CD14-positive monocyte (primary cell): ENCODE measurements at regions not wholly inside any gene's neighbourhood (a gene's known extent, or its start where the extent isn't known, plus 50 kb on each side); places are given as distances from the start of the nearest gene placed in this dataset.

Experiments
- DNase-seq, 3 donors: peaks; one replicate each; pipeline ENCODE4 v3.0.0-alpha.2; 2011 to 2022
- H2AFZ ChIP-seq: 2 replicates; pipeline ENCODE4 v1.6.0; 2012; ENCODE audit warnings: mild to moderate bottlenecking, low read depth, low read length, inconsistent platforms; ENCODE audit not compliant: insufficient read depth, poor library complexity, severe bottlenecking
- H3K27ac ChIP-seq, 2 donors: 1 replicate in 1 of 2; 2 replicates in 1 of 2; pipeline ENCODE4 v1.5.1; 2012 to 2013; ENCODE audit warnings: low read length in 2 of 2, control low read depth in 1 of 2, inconsistent platforms in 1 of 2, low read depth in 1 of 2, mild to moderate bottlenecking in 1 of 2
- H3K27me3 ChIP-seq, 2 donors: one replicate each; pipeline versions ENCODE4 v1.6.0 to v1.6.1; 2011 to 2013; ENCODE audit warnings: low read length in 2 of 2; ENCODE audit not compliant: control insufficient read depth in 2 of 2, insufficient read depth in 2 of 2
- H3K36me3 ChIP-seq, 2 donors: replicated peaks in 1 of 2; 1 replicate in 1 of 2; 2 replicates in 1 of 2; pipeline versions ENCODE4 v1.5.1 to v1.6.1; 2012 to 2013; ENCODE audit warnings: low read length in 2 of 2, control low read depth in 1 of 2, inconsistent platforms in 1 of 2, mild to moderate bottlenecking in 1 of 2; ENCODE audit not compliant: insufficient read depth in 2 of 2, control insufficient read depth in 1 of 2
- H3K4me1 ChIP-seq, 2 donors: 1 replicate in 1 of 2; 2 replicates in 1 of 2; pipeline versions ENCODE4 v1.5.1 to v1.6.1; 2012 to 2013; ENCODE audit warnings: low read length in 2 of 2, control low read depth in 1 of 2, inconsistent platforms in 1 of 2, mild to moderate bottlenecking in 1 of 2, moderate library complexity in 1 of 2; ENCODE audit not compliant: insufficient read depth in 2 of 2, control insufficient read depth in 1 of 2
- H3K4me2 ChIP-seq: replicated peaks from 2 replicates; pipeline ENCODE3; 2012; ENCODE audit warnings: low read length, moderate library complexity, mild to moderate bottlenecking; ENCODE audit not compliant: poor library complexity, severe bottlenecking; ENCODE audit errors: extremely low read depth
- H3K4me3 ChIP-seq, 3 experiments: fragments of 200-600 bp in 1 of 3; sonication (generic) in 1 of 3; replicated peaks in 1 of 3; 1 replicate in 2 of 3; 2 replicates in 1 of 3; pipeline ENCODE4 v1.5.1; 2011 to 2013; ENCODE audit warnings: low read length in 3 of 3, mild to moderate bottlenecking in 3 of 3, control low read depth in 2 of 3, low read depth in 2 of 3, inconsistent platforms in 1 of 3, moderate library complexity in 1 of 3
- H3K79me2 ChIP-seq: 2 replicates; pipeline ENCODE4 v1.6.0; 2012; ENCODE audit warnings: mild to moderate bottlenecking, control low read depth, inconsistent platforms, low read length, moderate library complexity; ENCODE audit not compliant: insufficient read depth
- H3K9ac ChIP-seq: 2 replicates; pipeline ENCODE4 v1.6.0; 2017; ENCODE audit warnings: low read length, mild to moderate bottlenecking; ENCODE audit not compliant: insufficient read depth, poor library complexity, severe bottlenecking
- H3K9me3 ChIP-seq, 2 donors: replicated peaks in 1 of 2; 1 replicate in 1 of 2; 2 replicates in 1 of 2; pipeline versions ENCODE4 v1.5.1 to v1.6.1; 2012 to 2013; ENCODE audit warnings: low read length in 2 of 2, control low read depth in 1 of 2; ENCODE audit not compliant: control insufficient read depth in 1 of 2, insufficient read depth in 1 of 2
- H4K20me1 ChIP-seq: 2 replicates; pipeline ENCODE4 v1.6.0; 2012; ENCODE audit warnings: mild to moderate bottlenecking, low read length, control low read depth, moderate library complexity; ENCODE audit not compliant: insufficient read depth
- H3K27ac Mint-ChIP-seq, 7 donors: one replicate each; pipeline ENCODE4 v1.8.0; 2020; ENCODE audit warnings: mild to moderate bottlenecking in 7 of 7, mixed read lengths in 7 of 7, moderate library complexity in 6 of 7, inconsistent platforms in 2 of 7
- H3K27me3 Mint-ChIP-seq, 3 donors: one replicate each; pipeline ENCODE4 v1.8.0; 2021 to 2022; ENCODE audit warnings: low read depth in 3 of 3, mild to moderate bottlenecking in 3 of 3, mixed read lengths in 3 of 3, moderate library complexity in 3 of 3, inconsistent platforms in 1 of 3
- H3K36me3 Mint-ChIP-seq, 2 donors: one replicate each; pipeline ENCODE4 v1.8.0; 2020; ENCODE audit warnings: mixed read lengths in 2 of 2, inconsistent platforms in 1 of 2, mild to moderate bottlenecking in 1 of 2
- H3K4me1 Mint-ChIP-seq: one replicate; pipeline ENCODE4 v1.8.0; 2020; ENCODE audit warnings: mild to moderate bottlenecking, mixed read lengths
- H3K4me3 Mint-ChIP-seq, 2 donors: one replicate each; pipeline ENCODE4 v1.8.0; 2020; ENCODE audit warnings: mild to moderate bottlenecking in 2 of 2, mixed read lengths in 2 of 2, moderate library complexity in 1 of 2
- H3K9me3 Mint-ChIP-seq, 7 donors: one replicate each; pipeline ENCODE4 v1.8.0; 2020 to 2022; ENCODE audit warnings: mixed read lengths in 7 of 7, mild to moderate bottlenecking in 6 of 7, moderate library complexity in 6 of 7, inconsistent platforms in 2 of 7
- WGBS: methylation state at CpG from one replicate; pipeline ENCODE4 v1.1.5; 2013; ENCODE audit warnings: missing lambda C conversion rate; ENCODE audit not compliant: insufficient coverage; 5-methylcytosine and 5-hydroxymethylcytosine counted together
- intact Hi-C, 2 donors: fragments of 100-400 bp; cut with micrococcal nuclease; formaldehyde crosslinking; loops; one replicate each; pipeline versions ENCODE4 v1.15.0 to v1.15.1; 2023
- TF ChIP-seq, protein P1 (sequence below): fragments of 200-600 bp; IDR thresholded peaks from one replicate; pipeline ENCODE4 v1.8.0; 2022; ENCODE audit warnings: antibody characterized with exemption, mild to moderate bottlenecking

GRCh38 chr13:106405731-106406130 lies 129.7 kb downstream of the EFNB2 start:
- H3K27ac ChIP-seq, result no peak overlapping the region
- Mint-ChIP-seq H3K4me1 (no peaks in the 10 kb centered on the region), H3K36me3 (no peaks in the 10 kb centered on the region), H3K27ac (no peak overlapping the region), H3K27me3 (peaks cover 0 to 7% (median 0%) of the 10 kb centered on the region in 3 donors), H3K4me3 (no peak overlapping the region), H3K9me3 (peaks cover 0 to 7% (median 1%) of the 10 kb centered on the region in 7 donors)
- no peak overlapping the region for H3K4me2 ChIP-seq
- TF ChIP-seq, protein P1, sequence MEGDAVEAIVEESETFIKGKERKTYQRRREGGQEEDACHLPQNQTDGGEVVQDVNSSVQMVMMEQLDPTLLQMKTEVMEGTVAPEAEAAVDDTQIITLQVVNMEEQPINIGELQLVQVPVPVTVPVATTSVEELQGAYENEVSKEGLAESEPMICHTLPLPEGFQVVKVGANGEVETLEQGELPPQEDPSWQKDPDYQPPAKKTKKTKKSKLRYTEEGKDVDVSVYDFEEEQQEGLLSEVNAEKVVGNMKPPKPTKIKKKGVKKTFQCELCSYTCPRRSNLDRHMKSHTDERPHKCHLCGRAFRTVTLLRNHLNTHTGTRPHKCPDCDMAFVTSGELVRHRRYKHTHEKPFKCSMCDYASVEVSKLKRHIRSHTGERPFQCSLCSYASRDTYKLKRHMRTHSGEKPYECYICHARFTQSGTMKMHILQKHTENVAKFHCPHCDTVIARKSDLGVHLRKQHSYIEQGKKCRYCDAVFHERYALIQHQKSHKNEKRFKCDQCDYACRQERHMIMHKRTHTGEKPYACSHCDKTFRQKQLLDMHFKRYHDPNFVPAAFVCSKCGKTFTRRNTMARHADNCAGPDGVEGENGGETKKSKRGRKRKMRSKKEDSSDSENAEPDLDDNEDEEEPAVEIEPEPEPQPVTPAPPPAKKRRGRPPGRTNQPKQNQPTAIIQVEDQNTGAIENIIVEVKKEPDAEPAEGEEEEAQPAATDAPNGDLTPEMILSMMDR, result no peak
- H3K9ac ChIP-seq, result no peak overlapping the region
- 100% methylated on average over 4 of the region's 6 CpGs for WGBS
- no peaks in the 10 kb centered on the region for H3K36me3 ChIP-seq
- H3K9me3 ChIP-seq, result no peaks in the 10 kb centered on the region
- no peaks in the 10 kb centered on the region for H3K27me3 ChIP-seq
- H3K4me1 ChIP-seq, result no peaks in the 10 kb centered on the region
- no peak overlapping the region for H2AFZ ChIP-seq
- no peaks in the 10 kb centered on the region for H4K20me1 ChIP-seq
- intact Hi-C loops, result no loop called here
- no peaks in the 10 kb centered on the region for H3K79me2 ChIP-seq
- no peak for DNase-seq
- H3K4me3 ChIP-seq, result no peak overlapping the region

DNA sequence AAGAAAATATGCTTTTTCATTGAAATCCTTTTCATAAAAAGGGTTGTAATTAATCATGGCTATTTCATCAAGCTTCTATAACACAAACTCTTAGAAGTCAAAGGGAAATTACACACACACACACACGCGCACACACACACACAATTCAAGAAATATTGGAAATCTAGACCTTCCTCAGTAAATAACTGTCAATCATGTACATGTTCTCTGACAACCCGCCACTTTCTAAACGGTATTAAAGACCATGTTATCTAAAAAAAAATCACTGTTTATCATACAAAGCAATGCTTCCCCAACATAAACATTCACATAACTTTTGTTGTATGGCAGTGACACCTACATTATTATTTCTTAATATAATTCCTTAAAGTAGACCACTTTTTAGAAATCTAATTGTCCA lies 132.2 kb downstream of the EFNB2 start:
- no peak overlapping the region for H3K9ac ChIP-seq
- DNase-seq, result no peak
- H3K79me2 ChIP-seq, result no peaks in the 10 kb centered on the region
- no peaks in the 10 kb centered on the region for H4K20me1 ChIP-seq
- H3K27me3 ChIP-seq, result no peaks in the 10 kb centered on the region
- no peaks in the 10 kb centered on the region for H3K9me3 ChIP-seq
- Mint-ChIP-seq H3K9me3 (peaks cover 0 to 7% (median 0%) of the 10 kb centered on the region in 7 donors), H3K4me1 (no peaks in the 10 kb centered on the region), H3K4me3 (no peak overlapping the region), H3K27me3 (peaks cover 2 to 4% (median 3%) of the 10 kb centered on the region in 3 donors), H3K36me3 (no peaks in the 10 kb centered on the region), H3K27ac (no peak overlapping the region)
- intact Hi-C loops, result no loop called here
- H3K27ac ChIP-seq, result no peak overlapping the region
- no peak overlapping the region for H3K4me2 ChIP-seq
- TF ChIP-seq, protein P1, result no peak
- no peak overlapping the region for H2AFZ ChIP-seq
- no peaks in the 10 kb centered on the region for H3K36me3 ChIP-seq
- H3K4me1 ChIP-seq, result no peaks in the 10 kb centered on the region
- H3K4me3 ChIP-seq, result no peak overlapping the region
- 75% methylated on average over 3 of the region's 4 CpGs for WGBS
